ENCODE measurements at regions not wholly inside any gene's neighbourhood (a gene's known extent, or its start where the extent isn't known, plus 50 kb on each side); places are given as distances from the start of the nearest gene placed in this dataset.

- DNase-seq (ENCODE audit: extremely low spot score) = no peak
- ChIA-PET CTCF (interaction anchor here (1.3 to 2.3 kb wide), 2 partner anchors 11 to 18 kb away, joined by 3 to 8 read pairs; no protein-coding TSS in a partner anchor), POLR2A (no interaction called here)
- TF ChIP-seq CTCF (IDR thresholded peaks at IDR 0.05; ENCODE audit: control extremely low read depth, extremely low read depth, low read depth, missing control alignments) = no peak
Observed at GRCh38 chr17:12407495-12408252, 258.0 kb upstream of the MYOCD start.

GRCh38 chr17:12409082-12409481, 256.6 kb upstream of the MYOCD start:
- CTCF ChIA-PET = interaction anchor here (2.3 kb wide), 1 partner anchor 13 kb away, joined by 8 read pairs; no protein-coding TSS in a partner anchor
- DNase-seq (ENCODE audit: extremely low spot score) = no peak
- no peak for TF ChIP-seq CTCF (IDR thresholded peaks at IDR 0.05; ENCODE audit: control extremely low read depth, extremely low read depth, low read depth, missing control alignments)
- POLR2A ChIA-PET = no interaction called here

GRCh38 chr17:12410717-12411116, 255.0 kb upstream of the MYOCD start:
- TF ChIP-seq CTCF (IDR thresholded peaks at IDR 0.05; ENCODE audit: control extremely low read depth, extremely low read depth, low read depth, missing control alignments) = no peak
- ChIA-PET POLR2A (no interaction called here), CTCF (interaction anchor here (0.9 kb wide), 1 partner anchor 18 kb away, joined by 3 read pairs; no protein-coding TSS in a partner anchor)
- no peak for DNase-seq (ENCODE audit: extremely low spot score)

GRCh38 chr17:12415031-12415430, 250.7 kb upstream of the MYOCD start:
- DNase-seq (ENCODE audit: extremely low spot score) = no peak
- TF ChIP-seq CTCF (IDR thresholded peaks at IDR 0.05; ENCODE audit: control extremely low read depth, extremely low read depth, low read depth, missing control alignments) = no peak
- ChIA-PET POLR2A (no interaction called here), CTCF (interaction anchor here (1.0 kb wide), 1 partner anchor 12 kb away, joined by 3 read pairs; no protein-coding TSS in a partner anchor)

- no peak for DNase-seq (ENCODE audit: extremely low spot score)
- CTCF ChIA-PET = interaction anchor here (1.0 to 1.2 kb wide), 2 partner anchors 9 to 26 kb away, joined by 4 to 9 read pairs; no protein-coding TSS in a partner anchor
- no peak for TF ChIP-seq CTCF (IDR thresholded peaks at IDR 0.05; ENCODE audit: control extremely low read depth, extremely low read depth, low read depth, missing control alignments)
- POLR2A ChIA-PET = no interaction called here
Observed at GRCh38 chr17:12421077-12421476, 244.6 kb upstream of the MYOCD start.

- no peak for TF ChIP-seq CTCF (IDR thresholded peaks at IDR 0.05; ENCODE audit: control extremely low read depth, extremely low read depth, low read depth, missing control alignments)
- peak; percentile 40 for DNase-seq (ENCODE audit: extremely low spot score)
- CTCF ChIA-PET = interaction anchor here (1.2 to 1.3 kb wide), 2 partner anchors 8 to 320 kb away, joined by 4 to 9 read pairs; no protein-coding TSS in a partner anchor
Observed at GRCh38 chr17:12421646-12422306, 243.9 kb upstream of the MYOCD start.

More at GRCh38 chr17:12421646-12422306, 243.9 kb upstream of the MYOCD start:
- POLR2A ChIA-PET = no interaction called here

All from GM10248 (cell line).